ENCODE measurements at regions not wholly inside any gene's neighbourhood (a gene's known extent, or its start where the extent isn't known, plus 50 kb on each side); places are given as distances from the start of the nearest gene placed in this dataset.
"Not testable (repeated sequence)": the region's sequence is repeated elsewhere in the genome, so short reads cannot be mapped to it uniquely, and the experiment has no call there.

DNA sequence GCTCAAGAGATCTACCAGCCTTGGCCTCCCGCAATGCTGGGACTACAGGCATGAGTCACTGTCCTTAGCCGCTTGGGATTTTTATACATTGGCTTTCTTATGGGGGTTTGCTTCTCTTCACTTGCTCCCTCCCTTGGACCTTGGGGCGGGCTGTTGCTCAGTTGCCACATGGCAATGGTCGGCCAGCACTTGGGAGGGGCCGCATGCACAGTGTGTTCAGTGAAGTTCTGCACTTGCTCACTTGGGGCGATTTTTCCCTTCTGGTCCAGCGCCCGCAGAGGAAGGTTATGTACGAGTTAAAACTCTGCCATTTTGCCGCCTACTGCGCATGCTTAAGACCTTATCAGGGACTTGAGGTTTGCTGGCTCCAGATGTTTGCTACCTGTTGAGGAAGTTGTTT, 1367.6 kb upstream of the CDH8 start (continued):
- TF ChIP-seq, protein P1, sequence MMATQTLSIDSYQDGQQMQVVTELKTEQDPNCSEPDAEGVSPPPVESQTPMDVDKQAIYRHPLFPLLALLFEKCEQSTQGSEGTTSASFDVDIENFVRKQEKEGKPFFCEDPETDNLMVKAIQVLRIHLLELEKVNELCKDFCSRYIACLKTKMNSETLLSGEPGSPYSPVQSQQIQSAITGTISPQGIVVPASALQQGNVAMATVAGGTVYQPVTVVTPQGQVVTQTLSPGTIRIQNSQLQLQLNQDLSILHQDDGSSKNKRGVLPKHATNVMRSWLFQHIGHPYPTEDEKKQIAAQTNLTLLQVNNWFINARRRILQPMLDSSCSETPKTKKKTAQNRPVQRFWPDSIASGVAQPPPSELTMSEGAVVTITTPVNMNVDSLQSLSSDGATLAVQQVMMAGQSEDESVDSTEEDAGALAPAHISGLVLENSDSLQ (IDR thresholded peaks at IDR 0.05), result no peak

DNA sequence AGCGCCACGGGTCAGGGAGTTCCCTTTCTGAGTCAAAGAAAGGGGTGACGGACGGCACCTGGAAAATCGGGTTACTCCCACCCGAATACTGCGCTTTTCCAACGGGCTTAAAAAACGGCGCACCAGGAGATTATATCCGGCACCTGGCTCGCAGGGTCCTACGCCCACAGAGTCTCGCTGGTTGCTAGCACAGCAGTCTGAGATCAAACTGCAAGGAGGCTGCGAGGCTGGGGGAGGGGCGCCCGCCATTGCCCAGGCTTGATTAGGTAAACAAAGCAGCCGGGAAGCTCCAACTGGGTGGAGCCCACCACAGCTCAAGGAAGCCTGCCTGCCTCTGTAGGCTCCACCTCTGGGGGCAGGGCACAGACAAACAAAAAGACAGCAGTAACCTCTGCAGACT, 1352.0 kb upstream of the CDH8 start:
- POLR2A ChIA-PET; BruUV-seq (replicated peaks); RAD21 ChIA-PET (ENCODE audit: unreplicated experiment); SMC1A ChIA-PET (ENCODE audit: uncharacterized antibody, unreplicated experiment); CTCF ChIA-PET; H3K4me2 ChIP-seq (ENCODE audit: control insufficient read depth, insufficient read depth); in situ Hi-C loops (cut with MboI); H3K4me1 ChIP-seq (ENCODE audit: control insufficient read depth, insufficient read depth, low read length); H3K9ac ChIP-seq (ENCODE audit: control insufficient read depth, insufficient read depth, low read length); H3K27ac ChIP-seq (ENCODE audit: control insufficient read depth, insufficient read depth); H2AFZ ChIP-seq (ENCODE audit: control insufficient read depth, low read depth, low read length); H3K9me3 ChIP-seq (replicated peaks; ENCODE audit: control insufficient read depth, insufficient read depth, low read length); DNase-seq (ENCODE audit: low read depth, low spot score); FAIRE-seq; H3K4me3 ChIP-seq; H3K27me3 ChIP-seq (replicated peaks in 1 of 2; ENCODE audit: control insufficient read depth in 2 of 2, insufficient read depth in 2 of 2, low read length in 1 of 2); ATAC-seq; H3K79me2 ChIP-seq (ENCODE audit: control insufficient read depth, insufficient read depth, low read length); intact Hi-C loops (cut with micrococcal nuclease; ENCODE audit: unreplicated experiment); H3K36me3 ChIP-seq (ENCODE audit: control insufficient read depth in 2 of 2, insufficient read depth in 2 of 2, low read length in 1 of 2); H4K20me1 ChIP-seq (ENCODE audit: control insufficient read depth, insufficient read depth): not testable (repeated sequence)
- 49% methylated on average over 18 of the region's 18 CpGs for WGBS (ENCODE audit: insufficient coverage, insufficient replicate concordance, low lambda C conversion rate, missing lambda C conversion rate)

GRCh38 chr16:63385714-63386432, 1349.6 kb upstream of the CDH8 start:
- BruUV-seq (replicated peaks), result no TSS peak
- in situ Hi-C loops (cut with MboI), result no loop called here
- RAD21 ChIA-PET (ENCODE audit: unreplicated experiment), result no interaction called here

More at GRCh38 chr16:63385714-63386432, 1349.6 kb upstream of the CDH8 start:
- ChIA-PET SMC1A (ENCODE audit: uncharacterized antibody, unreplicated experiment) (no interaction called here), POLR2A (no interaction called here), CTCF (no interaction called here)
- Histone ChIP-seq H4K20me1 (ENCODE audit: control insufficient read depth, insufficient read depth) (no peaks in the 10 kb centered on the region), H3K4me3 (no peak overlapping the region), H3K36me3 (ENCODE audit: control insufficient read depth in 2 of 2, insufficient read depth in 2 of 2, low read length in 1 of 2) (no peaks in the 10 kb centered on the region), H3K9ac (ENCODE audit: control insufficient read depth, insufficient read depth, low read length) (no peak overlapping the region), H3K4me2 (ENCODE audit: control insufficient read depth, insufficient read depth) (no peak overlapping the region), H3K27ac (ENCODE audit: control insufficient read depth, insufficient read depth) (no peak overlapping the region), H3K27me3 (replicated peaks in 1 of 2; ENCODE audit: control insufficient read depth in 2 of 2, insufficient read depth in 2 of 2, low read length in 1 of 2) (no peaks in the 10 kb centered on the region), H2AFZ (ENCODE audit: control insufficient read depth, low read depth, low read length) (no peak overlapping the region), H3K4me1 (ENCODE audit: control insufficient read depth, insufficient read depth, low read length) (no peaks in the 10 kb centered on the region), H3K9me3 (replicated peaks; ENCODE audit: control insufficient read depth, insufficient read depth, low read length) (no peaks in the 10 kb centered on the region), H3K79me2 (ENCODE audit: control insufficient read depth, insufficient read depth, low read length) (no peaks in the 10 kb centered on the region)
- 32% methylated on average over 7 of the region's 7 CpGs for WGBS (ENCODE audit: insufficient coverage, insufficient replicate concordance, low lambda C conversion rate, missing lambda C conversion rate)
- DNase-seq (ENCODE audit: low read depth, low spot score), result no peak
- intact Hi-C loops (cut with micrococcal nuclease; ENCODE audit: unreplicated experiment), result no loop called here
- FAIRE-seq, result no peak
- no peak for ATAC-seq
- TF ChIP-seq BRCA1 (IDR thresholded peaks at IDR 0.05; ENCODE audit: low read depth, low read length) (no peak), RAD21 (IDR thresholded peaks at IDR 0.05; ENCODE audit: insufficient read depth, low read depth, low read length) (no peak), BHLHE40 (IDR thresholded peaks at IDR 0.05; ENCODE audit: borderline replicate concordance in 1 of 2, low read depth in 2 of 2, low read length in 1 of 2) (no peak)
- TF ChIP-seq, protein P2, sequence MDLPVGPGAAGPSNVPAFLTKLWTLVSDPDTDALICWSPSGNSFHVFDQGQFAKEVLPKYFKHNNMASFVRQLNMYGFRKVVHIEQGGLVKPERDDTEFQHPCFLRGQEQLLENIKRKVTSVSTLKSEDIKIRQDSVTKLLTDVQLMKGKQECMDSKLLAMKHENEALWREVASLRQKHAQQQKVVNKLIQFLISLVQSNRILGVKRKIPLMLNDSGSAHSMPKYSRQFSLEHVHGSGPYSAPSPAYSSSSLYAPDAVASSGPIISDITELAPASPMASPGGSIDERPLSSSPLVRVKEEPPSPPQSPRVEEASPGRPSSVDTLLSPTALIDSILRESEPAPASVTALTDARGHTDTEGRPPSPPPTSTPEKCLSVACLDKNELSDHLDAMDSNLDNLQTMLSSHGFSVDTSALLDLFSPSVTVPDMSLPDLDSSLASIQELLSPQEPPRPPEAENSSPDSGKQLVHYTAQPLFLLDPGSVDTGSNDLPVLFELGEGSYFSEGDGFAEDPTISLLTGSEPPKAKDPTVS (IDR thresholded peaks at IDR 0.05; ENCODE audit: low read depth, low read length), result no peak
